Hematopoietic multipotent progenitor cell treated with erythropoietin and hydrocortisone succinate and interleukin-3 and kit ligand, for 4 days (in vitro differentiated cells): ENCODE measurements at regions not wholly inside any gene's neighbourhood (a gene's known extent, or its start where the extent isn't known, plus 50 kb on each side); places are given as distances from the start of the nearest gene placed in this dataset.

Experiments used
- DNase-seq: peaks from one replicate; pipeline ENCODE4 v3.0.0-alpha.2; 2015

DNA sequence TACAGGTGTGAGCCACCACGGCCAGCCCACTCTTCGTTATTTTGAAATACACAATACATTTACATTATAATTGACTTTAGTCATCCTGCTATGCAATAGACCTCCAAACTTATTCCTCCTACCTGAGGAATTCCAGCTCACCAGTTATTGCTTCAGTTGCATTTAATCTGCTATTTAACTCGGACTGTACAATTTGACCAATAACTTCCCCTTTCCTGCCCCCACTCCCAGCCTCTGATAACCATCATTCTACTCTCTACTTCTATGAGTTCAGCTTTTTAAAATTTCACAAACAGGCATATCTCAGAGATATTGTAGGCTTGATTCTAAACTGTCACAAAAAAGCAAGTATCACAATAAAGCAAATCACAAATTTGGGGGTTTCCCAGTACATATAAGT is 157.0 kb downstream of the COPRS start:
- DNase-seq: peak; percentile 73

DNA sequence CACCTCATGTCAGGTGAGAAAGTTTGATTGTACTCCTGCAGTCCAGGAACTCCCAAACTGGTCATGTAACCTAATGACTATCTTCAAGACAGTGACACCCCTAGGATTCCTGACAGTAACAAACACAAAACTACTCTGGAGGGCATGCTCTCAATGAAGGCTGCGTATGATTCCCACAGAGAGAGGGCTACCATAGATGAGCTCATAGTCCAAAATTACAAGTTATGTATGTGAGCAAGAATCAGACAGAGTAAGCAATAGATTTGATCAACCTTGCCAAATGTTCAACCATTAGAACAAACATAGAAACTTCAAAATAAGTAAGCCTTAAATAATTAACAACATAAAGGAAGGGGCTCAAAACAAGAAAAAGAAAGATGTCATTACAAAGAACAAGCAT is 158.1 kb downstream of the COPRS start:
- no peak for DNase-seq

DNA sequence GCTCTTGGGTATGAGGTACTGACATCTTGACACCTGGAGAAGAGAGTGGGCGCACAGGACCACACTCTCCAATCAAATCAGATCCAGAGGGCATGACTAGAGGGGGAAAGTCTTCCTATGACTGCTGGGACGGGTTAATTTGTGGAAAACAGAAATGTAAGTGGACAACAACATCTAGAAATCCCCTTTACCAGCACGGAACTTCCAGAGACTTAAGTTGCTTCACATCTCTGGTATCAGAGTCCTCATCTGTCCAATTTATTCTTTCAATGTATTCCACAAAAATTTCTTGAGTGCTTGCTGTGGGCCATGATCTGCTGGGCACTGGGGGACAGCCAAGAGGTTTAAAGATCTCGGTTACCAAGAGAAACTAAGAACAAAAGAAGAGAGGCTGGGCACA is 159.2 kb downstream of the COPRS start:
- DNase-seq: no peak

DNA sequence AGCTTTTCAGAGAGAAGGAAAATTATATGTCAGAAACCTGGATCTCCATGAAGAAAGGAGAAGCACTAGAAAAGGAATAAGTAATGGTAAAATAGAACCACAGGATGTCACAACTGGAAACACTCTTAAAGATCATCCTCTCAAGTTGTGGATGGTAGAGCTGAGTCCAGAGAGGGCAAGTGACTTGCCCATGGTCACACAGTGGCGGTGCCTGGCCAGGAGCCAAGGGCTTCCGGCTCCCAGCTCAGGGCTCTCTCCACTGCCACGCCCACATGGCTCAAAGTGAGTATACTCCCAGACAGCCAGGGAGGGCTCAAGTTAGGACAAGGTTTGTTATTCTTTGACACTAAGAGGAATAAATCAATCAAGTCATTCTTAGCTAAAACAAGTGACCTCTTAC is 159.8 kb downstream of the COPRS start:
- peak; percentile 28 for DNase-seq

DNA sequence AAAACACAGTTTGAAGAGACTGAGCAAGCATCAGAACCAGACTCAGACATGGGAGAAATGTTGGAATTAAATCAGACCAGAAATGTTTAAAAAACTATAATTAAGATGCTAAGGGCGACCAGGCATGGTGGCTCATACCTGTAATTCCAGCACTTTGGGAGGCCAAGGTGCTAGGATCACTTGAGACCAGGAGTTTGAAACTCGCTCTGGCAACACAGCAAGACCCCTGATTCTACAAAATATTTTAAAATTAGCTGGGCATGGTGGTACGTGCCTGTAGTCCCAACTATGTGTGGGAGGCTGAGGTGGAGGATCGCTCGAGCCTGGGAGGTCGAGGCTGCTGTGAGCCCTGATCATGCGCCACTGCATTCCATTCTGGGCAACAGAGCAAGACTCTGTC is 160.3 kb downstream of the COPRS start:
- no peak for DNase-seq

DNA sequence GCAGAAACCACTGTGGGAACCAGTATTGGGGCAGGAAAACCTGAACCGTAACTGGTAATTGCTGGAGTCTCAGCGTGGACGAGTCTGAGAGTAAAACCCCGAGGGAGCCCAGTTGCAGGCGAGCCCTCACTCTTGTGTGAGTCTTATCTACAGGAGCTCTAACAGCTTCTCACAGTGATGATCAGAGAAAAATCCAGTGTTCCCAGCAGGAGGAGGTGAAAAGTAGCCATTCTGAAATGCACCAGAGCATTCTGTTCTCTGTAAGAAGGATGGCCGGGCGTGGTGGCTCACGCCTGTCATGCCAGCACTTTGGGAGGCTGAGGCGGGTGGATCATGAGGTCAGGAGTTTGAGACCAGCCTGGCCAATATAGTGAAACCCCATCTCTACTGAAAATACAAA is 161.2 kb downstream of the COPRS start:
- no peak for DNase-seq

DNA sequence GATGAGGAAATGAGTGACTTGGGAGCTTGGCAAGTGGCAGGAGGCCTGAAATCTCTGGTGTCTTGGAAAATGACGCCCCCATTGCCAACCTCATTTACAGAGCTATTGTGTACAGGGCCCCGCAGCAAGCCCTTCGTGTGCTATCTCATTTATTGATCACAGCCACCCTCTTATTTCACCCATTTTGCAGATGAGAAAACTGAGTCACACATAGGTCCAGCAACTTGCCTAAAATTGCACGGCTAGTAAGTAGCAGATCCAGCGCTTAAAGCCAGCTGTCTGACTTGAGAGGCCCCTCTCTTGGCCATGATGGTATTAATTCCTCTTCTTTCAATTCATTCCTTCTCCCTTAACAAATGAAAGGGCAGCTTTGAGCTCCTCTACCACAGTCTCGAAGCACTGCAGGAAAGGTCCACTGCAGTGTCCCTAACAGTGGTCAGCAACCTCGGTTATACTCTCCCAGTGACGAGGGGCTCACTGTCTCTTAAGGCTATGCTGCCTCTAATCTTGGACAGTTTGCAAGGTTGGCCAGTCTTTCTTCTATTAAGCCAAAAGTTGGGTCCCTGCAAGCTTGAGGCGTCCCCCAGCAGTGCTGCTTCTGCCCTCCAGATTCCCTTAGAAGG is 162.2 kb downstream of the COPRS start:
- no peak for DNase-seq

DNA sequence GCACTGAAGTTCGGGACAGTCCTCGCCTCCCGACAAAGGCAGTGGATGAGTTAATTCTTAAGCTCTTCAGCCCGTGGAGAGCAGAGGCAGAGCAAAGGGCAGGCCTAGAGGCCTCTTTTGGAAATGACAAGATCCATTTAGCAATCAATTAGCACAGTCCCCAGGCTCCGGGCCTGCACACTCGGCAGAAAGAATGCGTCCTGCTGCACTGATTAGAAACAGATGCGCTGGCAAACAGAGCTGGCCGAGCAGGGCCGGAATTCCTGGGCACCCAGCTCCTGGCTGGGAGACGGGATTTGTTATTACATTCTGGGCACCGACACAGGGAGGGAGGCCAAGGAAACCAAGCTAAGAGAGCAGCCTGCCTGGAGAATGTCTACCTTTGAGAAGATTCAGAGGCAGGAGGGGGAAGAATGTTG is 162.9 kb downstream of the COPRS start:
- DNase-seq: no peak

DNA sequence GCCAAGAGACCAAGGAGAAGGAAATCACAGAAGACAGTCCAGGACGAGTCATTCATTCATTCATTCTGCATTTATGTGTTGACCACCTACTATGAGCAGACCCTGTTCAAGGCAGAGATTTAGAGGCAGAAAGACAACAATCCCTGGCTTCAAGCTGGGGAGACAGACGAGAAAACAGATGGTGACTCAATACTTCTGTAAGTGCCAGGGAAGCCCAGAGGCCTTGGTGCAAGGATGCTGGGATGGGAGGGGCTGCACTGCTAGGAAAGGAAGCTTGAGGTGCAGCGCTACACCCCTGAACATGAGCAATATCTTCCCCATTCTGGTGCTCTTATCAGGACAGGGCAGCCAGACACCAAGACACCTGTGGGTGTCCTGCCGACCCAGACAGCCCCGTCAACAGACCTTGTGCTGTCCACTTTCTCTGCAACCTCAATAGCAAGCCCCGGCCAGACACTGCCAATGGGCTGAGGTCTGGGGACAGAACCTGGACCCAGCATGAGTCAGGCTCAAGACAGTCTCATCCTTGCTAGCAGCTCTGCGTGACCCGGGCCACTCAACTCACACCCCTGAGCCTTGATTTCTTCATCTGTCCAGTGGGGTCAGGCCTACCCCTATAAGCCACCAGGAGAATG is 163.5 kb downstream of the COPRS start:
- no peak for DNase-seq

DNA sequence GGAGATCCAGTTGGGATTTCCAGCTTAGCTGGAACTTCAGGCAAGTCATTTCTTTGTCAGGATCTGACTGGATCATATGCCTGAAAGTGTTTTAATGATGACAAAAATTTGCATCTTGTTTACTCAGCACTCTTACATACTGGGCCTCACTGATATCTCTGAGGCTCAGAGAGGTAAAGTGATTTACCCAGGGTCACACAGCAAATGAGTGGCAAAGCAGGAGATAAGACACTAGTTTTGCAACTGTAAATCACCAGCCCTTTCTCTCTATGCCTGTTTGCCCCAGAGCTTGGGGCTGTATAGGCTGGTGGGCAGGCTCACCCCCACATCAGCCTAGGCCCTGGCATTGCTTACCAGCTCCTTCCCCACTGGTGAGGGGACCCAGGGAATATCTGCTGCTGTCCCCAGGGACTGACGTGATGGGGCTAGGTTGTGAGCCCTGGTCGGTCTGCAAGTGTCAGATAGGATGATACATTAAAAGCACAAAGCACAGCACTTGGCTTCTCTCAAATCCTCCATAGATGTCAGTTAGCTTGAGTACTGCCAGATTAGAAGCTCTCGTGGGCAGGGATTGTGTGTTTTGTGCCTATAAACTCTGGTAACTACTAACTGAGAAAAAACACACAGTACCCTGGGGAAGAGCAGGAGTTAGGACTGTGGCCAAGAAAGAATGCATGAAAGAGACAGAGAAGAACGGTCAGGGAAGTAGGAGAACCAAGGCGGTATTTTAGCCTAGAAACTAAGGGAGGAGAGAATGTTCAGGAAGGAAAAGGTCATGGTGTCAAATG is 165.4 kb downstream of the COPRS start:
- DNase-seq: no peak

DNA sequence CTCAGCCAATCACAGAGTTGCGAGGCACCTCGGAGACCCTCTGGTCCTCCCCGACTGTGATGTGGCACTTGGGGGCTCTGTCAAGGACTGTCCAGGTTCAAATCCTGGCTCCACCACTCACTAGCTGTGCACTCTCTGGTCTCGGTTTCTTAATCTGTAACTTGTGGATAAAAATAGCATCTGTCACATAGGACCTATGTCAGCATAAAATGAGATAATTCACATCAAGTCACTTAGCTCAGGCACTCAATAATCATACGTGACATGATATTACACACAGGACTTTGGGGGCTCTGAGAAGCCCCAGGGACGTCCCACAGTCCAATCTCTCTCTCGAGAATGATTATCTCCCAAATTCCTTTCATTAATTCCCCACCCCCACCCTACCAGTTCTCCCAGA is 166.4 kb downstream of the COPRS start:
- no peak for DNase-seq

DNA sequence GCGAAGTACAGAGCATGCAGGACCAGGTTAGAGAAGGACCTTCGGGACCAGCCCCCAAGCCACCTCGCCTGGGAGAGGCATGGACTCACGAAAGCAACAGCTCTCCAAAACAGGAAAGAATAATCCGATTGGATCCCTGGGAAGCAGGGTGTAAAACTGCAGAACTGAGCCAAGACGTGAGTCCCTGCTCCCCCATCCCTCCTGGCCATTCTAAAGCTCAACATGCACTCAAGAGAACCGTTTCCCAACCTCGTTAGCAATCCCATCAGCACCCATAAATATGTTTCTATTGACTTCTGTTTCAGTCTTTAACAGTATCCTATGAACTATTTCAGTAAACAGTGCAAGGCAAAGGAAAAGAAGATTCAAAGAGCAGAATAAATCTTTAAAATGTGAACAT is 167.0 kb downstream of the COPRS start:
- no peak for DNase-seq

DNA sequence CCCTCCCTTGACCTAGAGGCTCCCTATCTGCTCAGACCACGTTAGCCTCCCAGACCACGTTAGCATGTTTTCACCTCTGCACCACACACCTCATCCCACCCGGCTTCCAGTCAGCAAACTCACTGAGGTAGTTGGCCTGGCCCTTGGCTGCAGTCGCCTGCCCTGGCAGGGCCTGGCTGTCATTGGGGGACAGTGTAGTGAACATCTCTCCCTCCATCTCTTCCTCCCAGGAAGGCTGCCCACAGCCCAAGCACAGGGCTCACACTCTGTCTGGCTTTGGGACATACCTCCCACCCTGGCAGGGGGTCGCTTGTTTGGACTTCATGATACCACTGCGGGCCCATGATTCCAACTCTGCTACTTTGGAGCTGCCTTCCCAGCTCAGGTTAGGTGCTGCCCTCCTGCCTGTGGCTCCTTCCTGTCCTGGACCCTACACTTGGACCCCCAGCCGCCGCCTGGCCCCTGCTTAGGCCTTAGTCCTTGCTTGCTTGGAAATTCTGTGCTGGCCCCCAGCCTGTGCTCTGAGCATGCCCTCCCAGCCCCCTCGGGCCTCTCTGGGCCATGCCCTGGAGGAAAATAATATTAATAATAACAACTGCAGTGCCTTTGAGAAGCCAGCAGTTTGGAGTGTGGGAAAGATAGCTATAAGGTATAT is 167.7 kb downstream of the COPRS start:
- DNase-seq: no peak

DNA sequence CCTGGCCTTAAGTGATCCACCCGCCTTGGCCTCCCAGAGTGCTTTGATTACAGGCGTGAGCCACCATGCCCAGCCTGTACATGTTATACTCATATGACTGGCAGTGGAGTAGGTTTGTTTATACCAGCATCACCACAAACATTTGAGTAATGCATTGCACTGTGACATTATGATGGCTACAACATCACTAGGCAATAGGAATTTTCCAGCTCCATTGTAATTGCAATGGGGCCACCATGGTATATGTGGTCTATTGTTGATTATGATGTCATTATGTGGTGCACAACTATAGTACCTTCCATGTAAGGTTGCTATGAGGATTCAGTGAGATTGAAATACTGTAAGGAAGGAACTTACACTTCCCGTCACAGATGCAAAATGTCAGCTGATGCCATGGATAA is 168.9 kb downstream of the COPRS start:
- DNase-seq: no peak

DNA sequence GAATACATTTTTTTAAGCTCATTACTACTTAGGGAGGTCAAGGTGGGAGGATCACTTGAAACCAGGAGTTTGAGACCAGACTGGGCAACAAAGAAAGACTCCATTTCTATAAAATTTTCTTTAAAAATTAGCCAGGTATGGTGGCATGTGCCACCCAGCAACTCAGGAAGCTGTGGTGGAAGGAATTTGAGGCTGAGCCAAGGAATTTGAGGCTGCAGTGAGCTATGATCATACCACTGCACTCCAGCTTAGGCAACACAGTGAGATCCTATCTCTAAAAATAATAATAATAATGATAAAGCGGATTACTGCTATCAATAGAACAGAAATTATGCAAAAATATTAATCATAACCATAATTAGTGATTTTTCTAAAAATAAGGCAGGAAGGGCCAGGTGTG is 170.3 kb downstream of the COPRS start:
- no peak for DNase-seq

DNA sequence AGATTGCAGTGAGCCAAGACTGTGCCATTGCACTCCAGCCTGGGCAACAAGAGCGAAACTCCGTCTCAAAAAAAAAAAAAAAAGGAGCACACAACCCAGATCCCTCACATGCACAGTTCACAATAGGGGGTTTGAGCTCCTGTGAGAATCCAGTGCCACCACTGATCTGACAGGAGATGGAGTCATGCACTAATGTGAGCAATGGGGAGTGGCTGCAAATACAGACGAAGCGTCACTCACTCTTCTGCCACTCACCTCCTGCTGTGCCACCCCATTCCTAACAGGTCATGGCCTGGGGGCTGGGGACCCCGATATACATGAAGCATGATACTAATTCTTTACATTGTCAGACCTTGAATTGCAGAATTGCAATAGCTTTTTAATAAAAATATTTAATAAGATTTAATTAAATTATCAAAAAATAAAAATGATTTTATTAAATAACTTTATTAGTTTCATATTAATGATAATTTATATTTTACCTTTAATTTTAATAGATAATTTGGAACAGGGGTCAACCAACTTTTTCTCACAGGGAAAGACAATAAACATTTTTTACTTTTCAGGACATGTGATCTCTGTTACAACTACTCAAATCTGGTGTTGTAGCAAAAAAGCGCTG is 171.4 kb downstream of the COPRS start:
- no peak for DNase-seq

DNA sequence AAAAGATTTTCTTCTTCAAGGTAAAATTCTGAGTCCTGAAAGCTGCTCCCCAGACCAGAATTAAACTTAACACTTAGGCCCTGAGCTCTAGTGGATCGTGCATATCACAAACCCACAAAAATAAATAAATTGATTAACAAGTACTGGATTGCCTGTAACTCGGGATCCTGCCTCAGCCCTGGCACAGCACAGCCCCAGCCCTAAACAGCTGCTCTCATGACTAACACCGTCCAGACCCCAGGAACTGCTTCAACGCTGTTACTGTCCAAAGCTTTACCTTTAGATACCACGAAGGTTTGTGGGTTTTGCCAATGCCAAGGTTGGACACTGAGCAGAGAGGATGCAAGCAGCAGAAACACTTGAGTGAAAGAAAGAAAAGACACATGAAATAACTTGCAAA is 172.5 kb downstream of the COPRS start:
- DNase-seq: no peak

DNA sequence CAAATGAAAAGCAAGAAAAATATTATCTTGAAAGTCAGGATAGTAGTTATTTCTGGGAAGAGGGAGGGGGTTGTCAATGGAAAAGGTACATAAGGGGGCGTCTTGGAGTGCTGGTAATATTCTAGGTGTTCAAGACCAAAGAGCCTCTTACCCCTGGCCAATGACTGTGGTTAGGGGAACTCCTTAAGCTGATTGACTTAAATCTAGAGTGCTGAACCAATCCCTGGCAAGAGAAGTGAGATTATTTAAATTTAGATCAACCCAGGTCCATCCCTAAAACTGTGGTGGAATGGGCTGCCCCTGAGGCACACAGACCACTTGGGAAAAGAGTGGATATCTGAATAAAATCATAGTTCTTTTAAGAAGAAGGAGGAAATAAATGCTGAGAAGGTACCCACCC is 174.1 kb downstream of the COPRS start:
- no peak for DNase-seq

DNA sequence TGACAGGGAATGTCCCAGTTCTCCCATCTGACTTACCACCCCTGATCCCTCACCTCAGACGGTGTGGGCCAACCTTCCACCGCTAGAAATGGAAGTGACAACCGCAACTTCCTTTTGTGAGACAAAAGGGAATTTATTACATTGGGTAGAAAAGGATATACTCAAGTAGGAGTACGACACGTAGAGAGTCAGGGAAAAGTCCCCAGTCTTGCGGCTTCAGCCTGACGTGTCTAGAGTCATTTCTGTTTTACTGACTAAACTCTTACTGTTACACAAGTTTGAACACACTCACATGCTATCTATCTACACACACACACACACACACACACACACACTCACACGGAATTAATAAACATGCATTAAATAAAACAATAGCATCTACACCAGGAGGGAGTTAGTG is 178.9 kb downstream of the COPRS start:
- peak; percentile 43 for DNase-seq

DNA sequence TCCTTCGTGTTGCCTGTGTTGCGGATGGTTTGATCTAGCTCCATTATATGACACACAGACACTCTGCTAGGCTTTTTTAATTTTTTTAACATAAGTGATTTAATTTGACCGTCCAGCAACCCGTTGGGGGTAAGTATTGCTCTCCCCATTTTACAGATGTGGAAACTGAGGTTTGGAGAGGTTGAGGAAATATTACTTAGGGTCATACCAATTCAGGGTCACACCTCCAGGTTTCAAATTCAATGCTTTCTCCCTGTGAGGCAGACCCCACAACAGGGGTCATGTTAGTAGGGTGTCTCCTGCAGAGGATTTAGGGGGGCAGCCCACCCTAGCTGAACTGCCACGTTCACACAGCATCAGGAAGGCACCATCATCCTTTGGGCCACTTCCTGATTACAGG is 179.4 kb downstream of the COPRS start:
- no peak for DNase-seq

DNA sequence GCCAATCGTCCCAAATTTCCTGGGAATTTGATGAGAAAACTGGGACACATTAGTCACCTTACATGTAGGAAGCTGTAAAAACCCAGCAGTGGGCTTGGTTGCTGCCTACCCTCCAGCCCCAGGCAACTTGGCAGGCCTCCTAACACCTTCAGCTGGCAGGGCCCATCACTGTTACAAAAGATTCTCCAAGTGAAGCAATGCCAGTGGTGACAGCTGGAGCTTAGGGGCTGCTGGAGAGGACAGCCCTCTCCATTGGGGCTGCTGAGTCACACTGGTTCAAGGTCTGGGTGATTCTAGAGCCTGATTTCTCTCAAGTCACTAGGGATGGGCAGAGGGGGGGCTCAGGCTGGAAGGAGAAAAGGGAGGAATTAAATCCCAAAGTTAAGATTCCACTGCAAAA is 180.6 kb downstream of the COPRS start:
- peak; percentile 73 for DNase-seq

DNA sequence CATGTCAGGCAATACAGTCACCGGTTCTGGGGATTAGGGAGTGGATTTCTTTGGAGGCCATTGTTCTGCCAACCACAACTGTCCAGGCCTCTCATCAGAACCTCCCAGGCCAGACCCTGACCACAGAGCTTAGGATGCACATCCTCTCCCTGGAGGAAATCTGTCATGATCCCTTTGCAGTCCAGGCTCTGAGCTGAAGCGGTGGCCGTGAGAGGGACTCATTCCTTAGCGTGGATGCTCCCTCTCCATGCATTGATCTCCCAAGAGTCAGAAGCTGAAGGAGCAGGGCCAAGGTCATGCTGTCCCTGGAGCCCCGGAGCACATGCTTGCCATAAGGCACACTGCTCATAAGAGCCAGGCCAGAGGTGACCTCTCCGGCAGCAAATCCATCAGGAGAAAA is 181.4 kb downstream of the COPRS start:
- no peak for DNase-seq

DNA sequence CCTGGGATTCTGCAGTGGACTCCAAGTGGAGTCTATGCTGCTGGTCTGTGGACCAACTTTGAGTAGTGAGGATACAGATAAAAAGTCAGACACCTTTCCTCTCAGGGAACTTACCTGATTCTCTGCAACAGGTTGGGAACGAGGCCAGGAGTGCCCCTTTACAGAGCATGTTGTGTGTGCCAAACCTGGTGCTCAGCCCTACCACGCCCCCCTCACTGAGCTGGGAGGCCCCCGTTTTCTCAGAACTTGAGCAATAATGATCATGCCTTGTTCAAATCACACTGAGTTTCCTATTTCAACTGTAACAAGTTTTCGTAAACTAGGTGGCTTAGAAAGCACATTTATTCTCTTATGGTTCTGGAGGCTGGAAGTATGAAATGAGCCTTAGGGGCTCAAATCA is 182.0 kb downstream of the COPRS start:
- DNase-seq: peak; percentile 18
